Astrocyte (in vitro differentiated cells and primary cell): ENCODE measurements at regions not wholly inside any gene's neighbourhood (a gene's known extent, or its start where the extent isn't known, plus 50 kb on each side); places are given as distances from the start of the nearest gene placed in this dataset.

Experiments
- DNase-seq: peaks from one replicate; pipeline ENCODE4 v3.0.0-alpha.2; 2010; ENCODE audit warnings: low read depth
- FAIRE-seq: peaks from 2 replicates; lab custom pipeline; 2011; peaks lifted over from hg19 to GRCh38; lab: Jason Lieb, UNC
- H2AFZ ChIP-seq: 2 replicates; pipeline ENCODE4 v1.6.0; 2012; ENCODE audit warnings: low read depth, low read length, inconsistent platforms
- H3K27ac ChIP-seq: 2 replicates; pipeline ENCODE4 v1.5.1; 2011; ENCODE audit warnings: low read depth, low read length, inconsistent platforms
- H3K27me3 ChIP-seq: 2 replicates; pipeline ENCODE4 v1.6.0; 2011; ENCODE audit warnings: low read length, inconsistent platforms; ENCODE audit not compliant: insufficient read depth
- H3K36me3 ChIP-seq: 2 replicates; pipeline ENCODE4 v1.5.1; 2011; ENCODE audit warnings: low read length, inconsistent platforms; ENCODE audit not compliant: insufficient read depth
- H3K4me1 ChIP-seq: 2 replicates; pipeline ENCODE4 v1.5.1; 2011; ENCODE audit warnings: low read length, inconsistent platforms; ENCODE audit not compliant: insufficient read depth
- H3K4me2 ChIP-seq: 2 replicates; pipeline ENCODE4 v1.6.0; 2012; ENCODE audit warnings: low read length, inconsistent platforms
- H3K4me3 ChIP-seq: 2 replicates; pipeline ENCODE4 v1.5.1; 2011; ENCODE audit warnings: low read depth, mild to moderate bottlenecking, low read length, inconsistent platforms; ENCODE audit not compliant: insufficient read depth
- H3K79me2 ChIP-seq: 2 replicates; pipeline ENCODE4 v1.6.0; 2012; ENCODE audit warnings: mild to moderate bottlenecking, low read length, inconsistent platforms; ENCODE audit not compliant: insufficient read depth
- H3K9ac ChIP-seq: 2 replicates; pipeline ENCODE4 v1.6.0; 2012; ENCODE audit warnings: mild to moderate bottlenecking, low read length, inconsistent platforms
- H3K9me3 ChIP-seq: 2 replicates; pipeline ENCODE4 v1.5.1; 2012; ENCODE audit warnings: low read depth, mild to moderate bottlenecking, low read length, inconsistent platforms; ENCODE audit not compliant: insufficient read depth
- H4K20me1 ChIP-seq: 2 replicates; pipeline ENCODE4 v1.6.0; 2012; ENCODE audit warnings: low read length, inconsistent platforms; ENCODE audit not compliant: insufficient read depth
- H3K27ac Mint-ChIP-seq: one replicate; pipeline ENCODE4 v1.8.0; 2021; ENCODE audit warnings: mild to moderate bottlenecking, mixed read lengths; ENCODE audit not compliant: unreplicated experiment
- H3K27me3 Mint-ChIP-seq: one replicate; pipeline ENCODE4 v1.8.0; 2021; ENCODE audit warnings: low read depth, mixed read lengths; ENCODE audit not compliant: unreplicated experiment
- H3K36me3 Mint-ChIP-seq: one replicate; pipeline ENCODE4 v1.8.0; 2021; ENCODE audit warnings: low read depth, mixed read lengths; ENCODE audit not compliant: unreplicated experiment
- H3K4me1 Mint-ChIP-seq: one replicate; pipeline ENCODE4 v1.8.0; 2021; ENCODE audit warnings: low read depth, mixed read lengths; ENCODE audit not compliant: unreplicated experiment
- H3K4me3 Mint-ChIP-seq: one replicate; pipeline ENCODE4 v1.8.0; 2021; ENCODE audit warnings: mild to moderate bottlenecking, moderate library complexity, mixed read lengths; ENCODE audit not compliant: unreplicated experiment
- H3K9me3 Mint-ChIP-seq: one replicate; pipeline ENCODE4 v1.8.0; 2021; ENCODE audit warnings: mild to moderate bottlenecking, mixed read lengths; ENCODE audit not compliant: unreplicated experiment
- CTCF ChIP-seq: IDR thresholded peaks from 2 replicates; pipeline ENCODE4 v1.5.1; 2011; ENCODE audit warnings: low read depth, mild to moderate bottlenecking, inconsistent platforms, low read length, moderate library complexity; ENCODE audit not compliant: insufficient read depth
- EZH2 ChIP-seq: IDR thresholded peaks from 2 replicates; pipeline ENCODE4 v1.6.1; 2012; ENCODE audit warnings: mild to moderate bottlenecking, low read length, inconsistent platforms; ENCODE audit not compliant: insufficient read depth

GRCh38 chr3:34386309-34386708 lies 587.9 kb downstream of the PDCD6IP start:
- no peak overlapping the region for H3K27ac ChIP-seq
- H3K36me3 ChIP-seq = no peaks in the 10 kb centered on the region
- no peaks in the 10 kb centered on the region for H3K4me1 ChIP-seq
- Mint-ChIP-seq H3K27ac (no peak overlapping the region), H3K4me3 (no peak overlapping the region), H3K27me3 (no peaks in the 10 kb centered on the region), H3K9me3 (no peaks in the 10 kb centered on the region), H3K36me3 (no peaks in the 10 kb centered on the region), H3K4me1 (peaks cover 4% of the 10 kb centered on the region)
- no peak overlapping the region for H3K4me3 ChIP-seq
- no peak overlapping the region for H2AFZ ChIP-seq
- H3K27me3 ChIP-seq = no peaks in the 10 kb centered on the region
- H3K79me2 ChIP-seq = no peaks in the 10 kb centered on the region
- no peaks in the 10 kb centered on the region for H3K9me3 ChIP-seq
- TF ChIP-seq CTCF (no peak), EZH2 (no peak)
- no peak overlapping the region for H3K4me2 ChIP-seq
- H4K20me1 ChIP-seq = no peaks in the 10 kb centered on the region
- H3K9ac ChIP-seq = no peak overlapping the region
- DNase-seq = no peak
- no peak for FAIRE-seq

- no peaks in the 10 kb centered on the region for H3K9me3 Mint-ChIP-seq
- no peak overlapping the region for H3K27ac Mint-ChIP-seq
- no peak overlapping the region for H3K4me3 ChIP-seq
- H3K4me1 ChIP-seq = no peaks in the 10 kb centered on the region
- no peak overlapping the region for H3K4me2 ChIP-seq
- H3K9me3 ChIP-seq = no peaks in the 10 kb centered on the region
- no peak overlapping the region for H3K9ac ChIP-seq
- no peak overlapping the region for H3K27ac ChIP-seq
- DNase-seq = no peak
- H3K36me3 Mint-ChIP-seq = no peaks in the 10 kb centered on the region
- no peaks in the 10 kb centered on the region for H4K20me1 ChIP-seq
- no peaks in the 10 kb centered on the region for H3K36me3 ChIP-seq
- no peaks in the 10 kb centered on the region for H3K27me3 ChIP-seq
- H2AFZ ChIP-seq = no peak overlapping the region
- H3K4me1 Mint-ChIP-seq = peaks cover 4% of the 10 kb centered on the region
- no peak for FAIRE-seq
- H3K27me3 Mint-ChIP-seq = no peaks in the 10 kb centered on the region
- no peaks in the 10 kb centered on the region for H3K79me2 ChIP-seq
- no peak overlapping the region for H3K4me3 Mint-ChIP-seq
- TF ChIP-seq CTCF (no peak), EZH2 (no peak)
Observed at GRCh38 chr3:34387826-34388564, 589.6 kb downstream of the PDCD6IP start.

GRCh38 chr3:34388830-34389229 lies 590.4 kb downstream of the PDCD6IP start:
- H3K4me1 ChIP-seq = no peaks in the 10 kb centered on the region
- no peak for TF ChIP-seq CTCF
- TF ChIP-seq EZH2 = no peak
- H3K4me2 ChIP-seq = no peak overlapping the region
- Mint-ChIP-seq H3K9me3 (no peaks in the 10 kb centered on the region), H3K4me1 (peaks cover 4% of the 10 kb centered on the region), H3K36me3 (peaks cover 1% of the 10 kb centered on the region), H3K4me3 (no peak overlapping the region), H3K27ac (no peak overlapping the region), H3K27me3 (no peaks in the 10 kb centered on the region)
- H3K9me3 ChIP-seq = no peaks in the 10 kb centered on the region
- no peaks in the 10 kb centered on the region for H3K27me3 ChIP-seq
- H3K9ac ChIP-seq = no peak overlapping the region
- no peaks in the 10 kb centered on the region for H3K79me2 ChIP-seq
- H3K4me3 ChIP-seq = no peak overlapping the region
- DNase-seq (no peak), FAIRE-seq (no peak)
- H3K36me3 ChIP-seq = no peaks in the 10 kb centered on the region
- no peaks in the 10 kb centered on the region for H4K20me1 ChIP-seq
- H2AFZ ChIP-seq = no peak overlapping the region
- H3K27ac ChIP-seq = no peak overlapping the region
